H9 (cell line): ENCODE measurements at regions not wholly inside any gene's neighbourhood (a gene's known extent, or its start where the extent isn't known, plus 50 kb on each side); places are given as distances from the start of the nearest gene placed in this dataset.

Experiments used
- DNase-seq: peaks from one replicate; pipeline ENCODE4 v3.0.0-alpha.2; 2017
- H2AFZ ChIP-seq: one replicate; pipeline ENCODE4 v1.6.1; 2013; ENCODE audit warnings: mild to moderate bottlenecking, low read length, control low read depth, moderate library complexity
- H2AK5ac ChIP-seq: 2 replicates; pipeline ENCODE4 v1.6.1; 2013; ENCODE audit warnings: low read length, control low read depth, mixed read lengths; ENCODE audit not compliant: insufficient read length
- H2BK120ac ChIP-seq: one replicate; pipeline ENCODE4 v1.6.1; 2013; ENCODE audit warnings: low read depth, mild to moderate bottlenecking, low read length, control low read depth, inconsistent platforms; ENCODE audit not compliant: poor library complexity, severe bottlenecking
- H2BK12ac ChIP-seq: 2 replicates; pipeline ENCODE4 v1.6.1; 2013; ENCODE audit warnings: low read length, control low read depth, mixed read lengths, low read depth; ENCODE audit not compliant: insufficient read length
- H2BK15ac ChIP-seq: 2 replicates; pipeline ENCODE4 v1.6.1; 2013; ENCODE audit warnings: low read depth, low read length, control low read depth
- H2BK20ac ChIP-seq: one replicate; pipeline ENCODE4 v1.6.1; 2013; ENCODE audit warnings: low read depth, mild to moderate bottlenecking, low read length, control low read depth, inconsistent platforms; ENCODE audit not compliant: poor library complexity, severe bottlenecking
- H2BK5ac ChIP-seq: 2 replicates; pipeline ENCODE4 v1.6.1; 2013; ENCODE audit warnings: low read length, control low read depth, mixed read lengths; ENCODE audit not compliant: insufficient read length
- H3K14ac ChIP-seq: 2 replicates; pipeline ENCODE4 v1.6.1; 2013; ENCODE audit warnings: low read length, control low read depth; ENCODE audit not compliant: insufficient read depth
- H3K18ac ChIP-seq: 2 replicates; pipeline ENCODE4 v1.6.1; 2013; ENCODE audit warnings: low read depth, mild to moderate bottlenecking, mixed read lengths, low read length, control low read depth; ENCODE audit not compliant: insufficient read length
- H3K23ac ChIP-seq: 2 replicates; pipeline ENCODE4 v1.6.1; 2013; ENCODE audit warnings: low read length, control low read depth, mixed read lengths, low read depth; ENCODE audit not compliant: insufficient read length
- H3K23me2 ChIP-seq: 2 replicates; pipeline ENCODE4 v1.6.1; 2013; ENCODE audit warnings: low read depth, mild to moderate bottlenecking, mixed read lengths, low read length, control low read depth; ENCODE audit not compliant: insufficient read length, poor library complexity, severe bottlenecking
- H3K27ac ChIP-seq: 2 replicates; pipeline ENCODE4 v1.5.1; 2013; ENCODE audit warnings: low read length, control low read depth, mixed read lengths, low read depth; ENCODE audit not compliant: insufficient read length
- H3K27me3 ChIP-seq: 2 replicates; pipeline ENCODE4 v1.6.1; 2013; ENCODE audit warnings: low read length, control low read depth, inconsistent platforms; ENCODE audit not compliant: insufficient read depth
- H3K4ac ChIP-seq: 2 replicates; pipeline ENCODE4 v1.6.1; 2013; ENCODE audit warnings: low read depth, mild to moderate bottlenecking, control low read depth, inconsistent platforms, low read length, moderate library complexity
- H3K4me1 ChIP-seq: 2 replicates; pipeline ENCODE4 v1.6.1; 2013; ENCODE audit warnings: low read length, control low read depth, inconsistent platforms; ENCODE audit not compliant: insufficient read depth
- H3K4me2 ChIP-seq: 2 replicates; pipeline ENCODE4 v1.6.1; 2013; ENCODE audit warnings: low read length, control low read depth, mixed read lengths; ENCODE audit not compliant: insufficient read length, insufficient read depth
- H3K56ac ChIP-seq: 2 replicates; pipeline ENCODE4 v1.6.1; 2013; ENCODE audit warnings: low read depth, mild to moderate bottlenecking, mixed read lengths, low read length, control low read depth; ENCODE audit not compliant: insufficient read length
- H3K79me1 ChIP-seq: 2 replicates; pipeline ENCODE4 v1.6.1; 2013; ENCODE audit warnings: low read depth, mild to moderate bottlenecking, moderate library complexity, low read length, control low read depth, inconsistent platforms; ENCODE audit not compliant: insufficient read depth, poor library complexity, severe bottlenecking
- H3K79me2 ChIP-seq: 2 replicates; pipeline ENCODE4 v1.6.1; 2013; ENCODE audit warnings: low read length, control low read depth, inconsistent platforms; ENCODE audit not compliant: insufficient read depth
- H3K9ac ChIP-seq: 2 replicates; pipeline ENCODE4 v1.6.1; 2013; ENCODE audit warnings: low read length, control low read depth, mixed read lengths; ENCODE audit not compliant: insufficient read length; ENCODE audit errors: extremely low read depth
- H3K9me3 ChIP-seq: one replicate; pipeline ENCODE4 v1.6.1; 2013; ENCODE audit warnings: low read depth, low read length, inconsistent platforms; ENCODE audit not compliant: control insufficient read depth
- H3T11ph ChIP-seq: one replicate; pipeline ENCODE4 v1.6.1; 2013; ENCODE audit warnings: mild to moderate bottlenecking, low read length, control low read depth, inconsistent platforms
- H4K20me1 ChIP-seq: one replicate; pipeline ENCODE4 v1.6.1; 2013; ENCODE audit not compliant: control insufficient read depth, insufficient read length, insufficient read depth
- H4K5ac ChIP-seq: 2 replicates; pipeline ENCODE4 v1.6.1; 2013; ENCODE audit warnings: low read depth, mild to moderate bottlenecking, mixed read lengths, low read length, control low read depth; ENCODE audit not compliant: insufficient read length
- H4K8ac ChIP-seq: replicated peaks from 2 replicates; pipeline ENCODE4 v1.6.1; 2013; ENCODE audit warnings: low read length, control low read depth, mixed read lengths, low read depth; ENCODE audit not compliant: insufficient read length
- H4K91ac ChIP-seq: 2 replicates; pipeline ENCODE4 v1.6.1; 2013; ENCODE audit warnings: low read depth, mild to moderate bottlenecking, moderate library complexity, mixed read lengths, low read length, control low read depth; ENCODE audit not compliant: insufficient read length
- H3K27ac Mint-ChIP-seq, 3 experiments: 2 replicates in 2 of 3; 3 replicates in 1 of 3; pipeline ENCODE4 v1.8.0; 2020 to 2021; ENCODE audit warnings: mixed read lengths in 3 of 3, mild to moderate bottlenecking in 1 of 3, moderate library complexity in 1 of 3
- H3K27me3 Mint-ChIP-seq: 2 replicates; pipeline ENCODE4 v1.8.0; 2021; ENCODE audit warnings: low read depth, mild to moderate bottlenecking, moderate library complexity, mixed read lengths
- H3K36me3 Mint-ChIP-seq, 3 experiments: 2 replicates in 2 of 3; 3 replicates in 1 of 3; pipeline ENCODE4 v1.8.0; 2020 to 2021; ENCODE audit warnings: low read depth in 3 of 3, mixed read lengths in 3 of 3; ENCODE audit not compliant: insufficient read depth in 1 of 3
- H3K4me1 Mint-ChIP-seq, 2 experiments: 2 replicates each; pipeline ENCODE4 v1.8.0; 2020; ENCODE audit warnings: mixed read lengths in 2 of 2
- H3K4me3 Mint-ChIP-seq, 2 experiments: 2 replicates in 1 of 2; 3 replicates in 1 of 2; pipeline ENCODE4 v1.8.0; 2020 to 2021; ENCODE audit warnings: mild to moderate bottlenecking in 2 of 2, mixed read lengths in 2 of 2, moderate library complexity in 1 of 2
- H3K9me3 Mint-ChIP-seq, 2 experiments: 2 replicates in 1 of 2; 3 replicates in 1 of 2; pipeline ENCODE4 v1.8.0; 2020; ENCODE audit warnings: mild to moderate bottlenecking in 2 of 2, mixed read lengths in 2 of 2, moderate library complexity in 1 of 2
- WGBS: extraction: QIAGEN DNeasy Blood & Tissue Kit; methylation state at CpG from one replicate; pipeline ENCODE4 v1.1.7; 2013; ENCODE audit warnings: missing lambda C conversion rate, low lambda C conversion rate, mixed read lengths; ENCODE audit not compliant: insufficient read length; ENCODE audit errors: extremely low coverage; 5-methylcytosine and 5-hydroxymethylcytosine counted together
- TF ChIP-seq, protein P1 (sequence below): fragments of 200-600 bp; sonication (generic); conservative IDR thresholded peaks from 3 replicates; pipeline ENCODE4 v1.8.0; 2021; ENCODE audit warnings: antibody characterized with exemption, mild to moderate bottlenecking

DNA sequence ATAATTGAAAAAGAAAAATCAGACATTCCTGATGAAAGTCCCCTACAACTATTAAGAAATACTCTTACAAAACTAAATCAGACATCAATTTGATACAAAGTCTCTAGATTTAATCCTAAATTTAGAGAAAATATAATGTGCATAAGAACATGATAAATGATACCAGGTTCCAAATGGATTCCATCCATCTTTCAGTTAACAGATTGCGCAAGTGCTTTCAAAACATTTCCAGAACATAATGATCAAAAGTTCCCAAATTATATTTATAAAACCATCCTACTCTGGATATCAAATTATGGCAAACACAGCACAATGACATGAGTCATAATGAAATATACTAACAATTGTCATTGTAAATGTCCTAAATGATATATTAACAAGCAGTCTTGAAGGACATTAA is 151.0 kb upstream of the GYPC start:
- Histone ChIP-seq H3K27me3 (no peaks in the 10 kb centered on the region), H4K5ac (no peak overlapping the region), H4K8ac (no peak overlapping the region), H2BK15ac (no peak overlapping the region), H2AFZ (no peak overlapping the region), H2BK120ac (no peak overlapping the region), H3T11ph (no peak overlapping the region), H3K14ac (no peak overlapping the region), H3K27ac (no peak overlapping the region), H3K56ac (no peak overlapping the region), H3K23ac (no peak overlapping the region), H2BK5ac (no peak overlapping the region), H3K23me2 (no peaks in the 10 kb centered on the region), H4K91ac (no peak overlapping the region), H3K9me3 (no peaks in the 10 kb centered on the region), H3K18ac (no peak overlapping the region), H3K79me1 (no peaks in the 10 kb centered on the region), H2BK20ac (no peak overlapping the region), H3K4ac (no peak overlapping the region), H2AK5ac (no peak overlapping the region), H3K4me1 (peaks cover 4% of the 10 kb centered on the region; the same call in 1 of the 2 replicates), H3K4me2 (no peak overlapping the region), H3K9ac (no peak overlapping the region), H3K79me2 (no peaks in the 10 kb centered on the region), H2BK12ac (no peak overlapping the region), H4K20me1 (no peaks in the 10 kb centered on the region)
- no peak overlapping the region for H3K27ac Mint-ChIP-seq
- no peaks in the 10 kb centered on the region for H3K9me3 Mint-ChIP-seq
- no peak overlapping the region for H3K4me3 Mint-ChIP-seq
- WGBS: no CpG with 5 or more reads among the region's 1 CpG
- H3K36me3 Mint-ChIP-seq: no peaks in the 10 kb centered on the region
- H3K27me3 Mint-ChIP-seq: no peaks in the 10 kb centered on the region
- TF ChIP-seq, protein P1, sequence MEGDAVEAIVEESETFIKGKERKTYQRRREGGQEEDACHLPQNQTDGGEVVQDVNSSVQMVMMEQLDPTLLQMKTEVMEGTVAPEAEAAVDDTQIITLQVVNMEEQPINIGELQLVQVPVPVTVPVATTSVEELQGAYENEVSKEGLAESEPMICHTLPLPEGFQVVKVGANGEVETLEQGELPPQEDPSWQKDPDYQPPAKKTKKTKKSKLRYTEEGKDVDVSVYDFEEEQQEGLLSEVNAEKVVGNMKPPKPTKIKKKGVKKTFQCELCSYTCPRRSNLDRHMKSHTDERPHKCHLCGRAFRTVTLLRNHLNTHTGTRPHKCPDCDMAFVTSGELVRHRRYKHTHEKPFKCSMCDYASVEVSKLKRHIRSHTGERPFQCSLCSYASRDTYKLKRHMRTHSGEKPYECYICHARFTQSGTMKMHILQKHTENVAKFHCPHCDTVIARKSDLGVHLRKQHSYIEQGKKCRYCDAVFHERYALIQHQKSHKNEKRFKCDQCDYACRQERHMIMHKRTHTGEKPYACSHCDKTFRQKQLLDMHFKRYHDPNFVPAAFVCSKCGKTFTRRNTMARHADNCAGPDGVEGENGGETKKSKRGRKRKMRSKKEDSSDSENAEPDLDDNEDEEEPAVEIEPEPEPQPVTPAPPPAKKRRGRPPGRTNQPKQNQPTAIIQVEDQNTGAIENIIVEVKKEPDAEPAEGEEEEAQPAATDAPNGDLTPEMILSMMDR: no peak
- DNase-seq: no peak
- H3K4me1 Mint-ChIP-seq: peaks cover 16 to 23% of the 10 kb centered on the region in 2 experiments
